ENCODE measurements at regions not wholly inside any gene's neighbourhood (a gene's known extent, or its start where the extent isn't known, plus 50 kb on each side); places are given as distances from the start of the nearest gene placed in this dataset.
A peak's percentile ranks its signal among the peaks of the same experiment; 100 is the strongest.

GRCh38 chr21:35840949-35841348, 219.4 kb downstream of the SETD4 start:
- Histone ChIP-seq H3K36me3 (ENCODE audit: insufficient read depth, low read length) (no peaks in the 10 kb centered on the region), H3K9me2 (replicated peaks; ENCODE audit: low read depth, low read length) (no peaks in the 10 kb centered on the region), H3K4me3 (ENCODE audit: low read length, poor library complexity, severe bottlenecking) (no peak overlapping the region), H3K4me1 (ENCODE audit: insufficient read depth, low read length, poor library complexity, severe bottlenecking) (no peaks in the 10 kb centered on the region), H3K27me3 (ENCODE audit: insufficient read depth, low read length, poor library complexity, severe bottlenecking) (no peaks in the 10 kb centered on the region), H2AFZ (ENCODE audit: low read length) (no peak overlapping the region), H3K4me2 (ENCODE audit: low read depth, low read length, poor library complexity, severe bottlenecking) (no peak overlapping the region), H3K9ac (ENCODE audit: low read depth, low read length, poor library complexity, severe bottlenecking) (no peak overlapping the region), H3K9me3 (ENCODE audit: insufficient read depth, low read depth, low read length) (no peaks in the 10 kb centered on the region), H3K79me2 (ENCODE audit: insufficient read depth, low read length) (no peaks in the 10 kb centered on the region), H4K20me1 (ENCODE audit: insufficient read depth, low read length, poor library complexity, severe bottlenecking) (no peaks in the 10 kb centered on the region), H3F3A (ENCODE audit: low read depth) (no peaks in the 10 kb centered on the region)
- TF ChIP-seq CTCF (conservative IDR thresholded peaks at IDR 0.05; ENCODE audit: low read length), result no peak
- no peak for TF ChIP-seq EZH2phosphoT487 (IDR thresholded peaks at IDR 0.05; ENCODE audit: borderline replicate concordance)

- no peaks in the 10 kb centered on the region for H3K79me2 ChIP-seq (ENCODE audit: insufficient read depth, low read length)
- H2AFZ ChIP-seq (ENCODE audit: low read length), result no peak overlapping the region
- no peaks in the 10 kb centered on the region for H3K9me2 ChIP-seq (replicated peaks; ENCODE audit: low read depth, low read length)
- TF ChIP-seq CTCF (conservative IDR thresholded peaks at IDR 0.05; ENCODE audit: low read length) (peak; percentile 97), EZH2phosphoT487 (IDR thresholded peaks at IDR 0.05; ENCODE audit: borderline replicate concordance) (no peak)
- H3K9ac ChIP-seq (ENCODE audit: low read depth, low read length, poor library complexity, severe bottlenecking), result no peak overlapping the region
- H3K27me3 ChIP-seq (ENCODE audit: insufficient read depth, low read length, poor library complexity, severe bottlenecking), result no peaks in the 10 kb centered on the region
- H4K20me1 ChIP-seq (ENCODE audit: insufficient read depth, low read length, poor library complexity, severe bottlenecking), result no peaks in the 10 kb centered on the region
- no peaks in the 10 kb centered on the region for H3K36me3 ChIP-seq (ENCODE audit: insufficient read depth, low read length)
- no peak overlapping the region for H3K4me2 ChIP-seq (ENCODE audit: low read depth, low read length, poor library complexity, severe bottlenecking)
- no peaks in the 10 kb centered on the region for H3K4me1 ChIP-seq (ENCODE audit: insufficient read depth, low read length, poor library complexity, severe bottlenecking)
- H3K9me3 ChIP-seq (ENCODE audit: insufficient read depth, low read depth, low read length), result no peaks in the 10 kb centered on the region
- no peaks in the 10 kb centered on the region for H3F3A ChIP-seq (ENCODE audit: low read depth)
- H3K4me3 ChIP-seq (ENCODE audit: low read length, poor library complexity, severe bottlenecking), result no peak overlapping the region
Measured at GRCh38 chr21:35840197-35840799, 220.0 kb downstream of the SETD4 start.

GRCh38 chr21:35838987-35839763, 221.2 kb downstream of the SETD4 start:
- H3K9me3 ChIP-seq (ENCODE audit: insufficient read depth, low read depth, low read length), result no peaks in the 10 kb centered on the region
- no peaks in the 10 kb centered on the region for H4K20me1 ChIP-seq (ENCODE audit: insufficient read depth, low read length, poor library complexity, severe bottlenecking)
- H3K36me3 ChIP-seq (ENCODE audit: insufficient read depth, low read length), result no peaks in the 10 kb centered on the region
- no peak overlapping the region for H2AFZ ChIP-seq (ENCODE audit: low read length)
- H3K79me2 ChIP-seq (ENCODE audit: insufficient read depth, low read length), result no peaks in the 10 kb centered on the region
- TF ChIP-seq CTCF (conservative IDR thresholded peaks at IDR 0.05; ENCODE audit: low read length) (no peak), EZH2phosphoT487 (IDR thresholded peaks at IDR 0.05; ENCODE audit: borderline replicate concordance) (no peak)
- H3K9ac ChIP-seq (ENCODE audit: low read depth, low read length, poor library complexity, severe bottlenecking), result no peak overlapping the region
- H3F3A ChIP-seq (ENCODE audit: low read depth), result no peaks in the 10 kb centered on the region
- no peaks in the 10 kb centered on the region for H3K27me3 ChIP-seq (ENCODE audit: insufficient read depth, low read length, poor library complexity, severe bottlenecking)
- no peaks in the 10 kb centered on the region for H3K9me2 ChIP-seq (replicated peaks; ENCODE audit: low read depth, low read length)
- no peak overlapping the region for H3K4me3 ChIP-seq (ENCODE audit: low read length, poor library complexity, severe bottlenecking)
- no peak overlapping the region for H3K4me2 ChIP-seq (ENCODE audit: low read depth, low read length, poor library complexity, severe bottlenecking)
- no peaks in the 10 kb centered on the region for H3K4me1 ChIP-seq (ENCODE audit: insufficient read depth, low read length, poor library complexity, severe bottlenecking)
